GM23338 (cell line): ENCODE measurements at regions not wholly inside any gene's neighbourhood (a gene's known extent, or its start where the extent isn't known, plus 50 kb on each side); places are given as distances from the start of the nearest gene placed in this dataset.

Experiments used
- ATAC-seq: fragments of 200-7000 bp; cut with Tn5 transposase; 3 replicates; pipeline ENCODE4 v1.9.1; 2020
- DNase-seq: peaks from one replicate; pipeline ENCODE4 v3.0.0-alpha.2; 2015; ENCODE audit warnings: low spot score
- H2AFZ ChIP-seq: fragments of 200-600 bp; sonication (generic); 2 replicates; pipeline ENCODE4 v1.8.0; 2016; ENCODE audit warnings: antibody characterized with exemption, mild to moderate bottlenecking, moderate library complexity
- H3F3A ChIP-seq: fragments of 200-600 bp; sonication (generic); replicated peaks from 2 replicates; pipeline ENCODE4 v1.8.0; 2017; ENCODE audit warnings: antibody characterized with exemption, mixed run types, low read depth
- H3K27ac ChIP-seq: fragments of 200-600 bp; sonication (generic); 2 replicates; pipeline ENCODE4 v1.6.1; 2016; ENCODE audit warnings: low read depth
- H3K27me3 ChIP-seq: fragments of 200-600 bp; sonication (generic); 2 replicates; pipeline ENCODE4 v1.8.0; 2016; ENCODE audit warnings: mild to moderate bottlenecking, mixed run types, moderate library complexity; ENCODE audit not compliant: insufficient read depth
- H3K36me3 ChIP-seq: fragments of 200-600 bp; sonication (generic); 2 replicates; pipeline ENCODE4 v1.8.0; 2016; ENCODE audit warnings: mild to moderate bottlenecking; ENCODE audit not compliant: insufficient read depth
- H3K4me1 ChIP-seq: fragments of 200-600 bp; sonication (generic); 2 replicates; pipeline ENCODE4 v1.8.0; 2016; ENCODE audit warnings: mild to moderate bottlenecking, moderate library complexity; ENCODE audit not compliant: insufficient read depth
- H3K4me2 ChIP-seq: fragments of 200-600 bp; sonication (generic); 2 replicates; pipeline ENCODE4 v1.7.1; 2017; ENCODE audit warnings: mixed run types
- H3K4me3 ChIP-seq: fragments of 200-600 bp; sonication (generic); 2 replicates; pipeline ENCODE4 v1.6.1; 2016; ENCODE audit warnings: mixed run types
- H3K79me2 ChIP-seq: fragments of 200-600 bp; sonication (generic); replicated peaks from 2 replicates; pipeline ENCODE4 v1.8.0; 2017; ENCODE audit warnings: mild to moderate bottlenecking; ENCODE audit not compliant: insufficient read depth
- H3K9me2 ChIP-seq: fragments of 200-600 bp; sonication (generic); 2 replicates; pipeline ENCODE4 v1.8.0; 2017; ENCODE audit not compliant: insufficient read depth
- H4K20me1 ChIP-seq: fragments of 200-600 bp; sonication (generic); replicated peaks from 2 replicates; pipeline ENCODE4 v1.8.0; 2017; ENCODE audit warnings: mild to moderate bottlenecking; ENCODE audit not compliant: insufficient read depth
- H3K27ac Mint-ChIP-seq: 2 replicates; pipeline ENCODE4 v1.8.0; 2020; ENCODE audit warnings: inconsistent platforms, mild to moderate bottlenecking, moderate library complexity, mixed read lengths
- H3K27me3 Mint-ChIP-seq: 3 replicates; pipeline ENCODE4 v1.8.0; 2022; ENCODE audit warnings: low read depth, mild to moderate bottlenecking, moderate library complexity, mixed read lengths, inconsistent platforms; ENCODE audit not compliant: insufficient read depth, poor library complexity
- H3K36me3 Mint-ChIP-seq: 3 replicates; pipeline ENCODE4 v1.8.0; 2021; ENCODE audit warnings: low read depth, mild to moderate bottlenecking, inconsistent platforms, moderate library complexity, mixed read lengths
- H3K4me1 Mint-ChIP-seq: 3 replicates; pipeline ENCODE4 v1.8.0; 2020; ENCODE audit warnings: mild to moderate bottlenecking, inconsistent platforms, mixed read lengths
- H3K4me3 Mint-ChIP-seq: 3 replicates; pipeline ENCODE4 v1.8.0; 2021; ENCODE audit warnings: moderate library complexity, mild to moderate bottlenecking, inconsistent platforms, mixed read lengths
- H3K9me3 Mint-ChIP-seq: 3 replicates; pipeline ENCODE4 v1.8.0; 2020; ENCODE audit warnings: moderate library complexity, mild to moderate bottlenecking, inconsistent platforms, mixed read lengths
- CREB1 ChIP-seq: fragments of 250-450 bp; sonication (Bioruptor Pico); IDR thresholded peaks from 2 replicates; pipeline ENCODE4 v1.5.0; 2020; ENCODE audit warnings: low read depth, mild to moderate bottlenecking, moderate library complexity
- EZH2 ChIP-seq: fragments of 200-600 bp; sonication (generic); IDR thresholded peaks from one replicate; pipeline ENCODE4 v1.8.0; 2017; ENCODE audit warnings: antibody characterized with exemption, mild to moderate bottlenecking, low read depth; ENCODE audit not compliant: unreplicated experiment
- EZH2phosphoT487 ChIP-seq: fragments of 200-600 bp; sonication (generic); IDR thresholded peaks from one replicate; pipeline ENCODE4 v1.8.1; 2018; ENCODE audit warnings: antibody characterized with exemption; ENCODE audit not compliant: unreplicated experiment
- JUNB ChIP-seq: IDR thresholded peaks from one replicate; pipeline ENCODE4 v1.6.1; 2016; ENCODE audit warnings: antibody characterized with exemption; ENCODE audit not compliant: unreplicated experiment
- NANOG ChIP-seq: IDR thresholded peaks from 2 replicates; pipeline ENCODE4 v1.6.1; 2016; ENCODE audit warnings: antibody characterized with exemption, borderline replicate concordance
- POLR2AphosphoS5 ChIP-seq: IDR thresholded peaks from 2 replicates; pipeline ENCODE4 v1.6.1; 2016; ENCODE audit warnings: antibody characterized with exemption, low read depth
- STAT1 ChIP-seq: IDR thresholded peaks from one replicate; pipeline ENCODE4 v1.6.1; 2016; ENCODE audit warnings: antibody characterized with exemption; ENCODE audit not compliant: unreplicated experiment
- TF ChIP-seq, protein P1 (sequence below): IDR thresholded peaks from one replicate; pipeline ENCODE4 v1.6.1; 2018; ENCODE audit warnings: antibody characterized with exemption; ENCODE audit not compliant: unreplicated experiment
- TF ChIP-seq, protein P2 (sequence below): IDR thresholded peaks from 2 replicates; pipeline ENCODE4 v1.6.1; 2016; ENCODE audit warnings: antibody characterized with exemption

DNA sequence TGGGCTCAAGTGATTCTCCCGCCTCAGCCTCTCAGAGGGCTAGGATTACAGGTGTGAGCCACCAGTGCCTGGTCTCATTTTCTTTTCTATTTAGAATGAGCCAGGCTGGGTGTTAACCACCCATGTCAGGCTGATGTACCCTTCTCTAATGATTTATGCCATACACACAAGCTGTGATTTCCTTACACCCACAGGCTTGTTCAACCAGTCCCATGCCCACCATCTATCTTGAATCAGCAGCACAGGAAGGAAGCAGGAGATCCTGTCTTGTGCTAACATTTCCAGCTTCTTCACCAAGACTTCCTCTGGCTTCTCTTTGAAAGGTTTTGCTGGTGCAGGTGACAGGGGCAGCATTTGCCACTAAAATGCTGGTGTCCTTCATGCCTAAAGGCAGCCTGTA, 176.4 kb downstream of the GATA3 start:
- Histone ChIP-seq H3F3A (no peaks in the 10 kb centered on the region), H4K20me1 (no peaks in the 10 kb centered on the region), H2AFZ (no peak overlapping the region), H3K4me3 (no peak overlapping the region), H3K36me3 (no peaks in the 10 kb centered on the region), H3K4me2 (no peak overlapping the region), H3K4me1 (no peaks in the 10 kb centered on the region), H3K27me3 (no peaks in the 10 kb centered on the region), H3K27ac (no peak overlapping the region), H3K79me2 (no peaks in the 10 kb centered on the region), H3K9me2 (no peaks in the 10 kb centered on the region)
- no peak for DNase-seq
- ATAC-seq = no peak
- H3K27ac Mint-ChIP-seq = no peak overlapping the region
- no peaks in the 10 kb centered on the region for H3K9me3 Mint-ChIP-seq
- no peak overlapping the region for H3K4me3 Mint-ChIP-seq
- H3K4me1 Mint-ChIP-seq = no peaks in the 10 kb centered on the region
- TF ChIP-seq NANOG = no peak
- no peak for TF ChIP-seq JUNB
- TF ChIP-seq, protein P1, sequence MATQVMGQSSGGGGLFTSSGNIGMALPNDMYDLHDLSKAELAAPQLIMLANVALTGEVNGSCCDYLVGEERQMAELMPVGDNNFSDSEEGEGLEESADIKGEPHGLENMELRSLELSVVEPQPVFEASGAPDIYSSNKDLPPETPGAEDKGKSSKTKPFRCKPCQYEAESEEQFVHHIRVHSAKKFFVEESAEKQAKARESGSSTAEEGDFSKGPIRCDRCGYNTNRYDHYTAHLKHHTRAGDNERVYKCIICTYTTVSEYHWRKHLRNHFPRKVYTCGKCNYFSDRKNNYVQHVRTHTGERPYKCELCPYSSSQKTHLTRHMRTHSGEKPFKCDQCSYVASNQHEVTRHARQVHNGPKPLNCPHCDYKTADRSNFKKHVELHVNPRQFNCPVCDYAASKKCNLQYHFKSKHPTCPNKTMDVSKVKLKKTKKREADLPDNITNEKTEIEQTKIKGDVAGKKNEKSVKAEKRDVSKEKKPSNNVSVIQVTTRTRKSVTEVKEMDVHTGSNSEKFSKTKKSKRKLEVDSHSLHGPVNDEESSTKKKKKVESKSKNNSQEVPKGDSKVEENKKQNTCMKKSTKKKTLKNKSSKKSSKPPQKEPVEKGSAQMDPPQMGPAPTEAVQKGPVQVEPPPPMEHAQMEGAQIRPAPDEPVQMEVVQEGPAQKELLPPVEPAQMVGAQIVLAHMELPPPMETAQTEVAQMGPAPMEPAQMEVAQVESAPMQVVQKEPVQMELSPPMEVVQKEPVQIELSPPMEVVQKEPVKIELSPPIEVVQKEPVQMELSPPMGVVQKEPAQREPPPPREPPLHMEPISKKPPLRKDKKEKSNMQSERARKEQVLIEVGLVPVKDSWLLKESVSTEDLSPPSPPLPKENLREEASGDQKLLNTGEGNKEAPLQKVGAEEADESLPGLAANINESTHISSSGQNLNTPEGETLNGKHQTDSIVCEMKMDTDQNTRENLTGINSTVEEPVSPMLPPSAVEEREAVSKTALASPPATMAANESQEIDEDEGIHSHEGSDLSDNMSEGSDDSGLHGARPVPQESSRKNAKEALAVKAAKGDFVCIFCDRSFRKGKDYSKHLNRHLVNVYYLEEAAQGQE = no peak
- no peak for TF ChIP-seq STAT1
- TF ChIP-seq, protein P2, sequence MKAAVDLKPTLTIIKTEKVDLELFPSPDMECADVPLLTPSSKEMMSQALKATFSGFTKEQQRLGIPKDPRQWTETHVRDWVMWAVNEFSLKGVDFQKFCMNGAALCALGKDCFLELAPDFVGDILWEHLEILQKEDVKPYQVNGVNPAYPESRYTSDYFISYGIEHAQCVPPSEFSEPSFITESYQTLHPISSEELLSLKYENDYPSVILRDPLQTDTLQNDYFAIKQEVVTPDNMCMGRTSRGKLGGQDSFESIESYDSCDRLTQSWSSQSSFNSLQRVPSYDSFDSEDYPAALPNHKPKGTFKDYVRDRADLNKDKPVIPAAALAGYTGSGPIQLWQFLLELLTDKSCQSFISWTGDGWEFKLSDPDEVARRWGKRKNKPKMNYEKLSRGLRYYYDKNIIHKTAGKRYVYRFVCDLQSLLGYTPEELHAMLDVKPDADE = no peak
- H3K27me3 Mint-ChIP-seq = no peaks in the 10 kb centered on the region
- no peaks in the 10 kb centered on the region for H3K36me3 Mint-ChIP-seq

DNA sequence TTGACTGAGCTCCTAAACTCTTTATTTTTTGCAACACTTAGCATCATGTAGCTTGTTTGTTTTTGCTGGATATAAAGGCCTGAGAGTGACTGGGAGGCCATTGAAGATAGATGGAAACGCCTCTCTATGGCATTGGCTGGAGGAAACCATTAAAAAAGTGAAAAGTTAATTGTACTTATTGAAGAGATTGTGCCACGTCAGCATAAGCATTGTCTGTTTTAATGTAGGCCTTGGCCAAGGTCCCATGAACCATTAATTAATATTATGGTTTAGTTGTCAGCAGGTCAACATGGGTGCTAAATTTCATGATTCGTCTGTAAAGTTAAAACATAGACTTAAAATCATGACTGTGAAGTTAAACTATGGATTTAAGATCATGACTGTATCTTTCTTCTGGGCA, 178.6 kb downstream of the GATA3 start:
- Histone ChIP-seq H3K4me1 (no peaks in the 10 kb centered on the region), H3K4me3 (no peak overlapping the region), H3K27ac (no peak overlapping the region), H3K36me3 (no peaks in the 10 kb centered on the region), H3K9me2 (no peaks in the 10 kb centered on the region), H4K20me1 (no peaks in the 10 kb centered on the region), H3K27me3 (no peaks in the 10 kb centered on the region), H3K4me2 (no peak overlapping the region), H2AFZ (no peak overlapping the region), H3F3A (no peaks in the 10 kb centered on the region), H3K79me2 (no peaks in the 10 kb centered on the region)
- no peaks in the 10 kb centered on the region for H3K27me3 Mint-ChIP-seq
- no peak overlapping the region for H3K4me3 Mint-ChIP-seq
- no peaks in the 10 kb centered on the region for H3K9me3 Mint-ChIP-seq
- ATAC-seq = no peak
- no peak overlapping the region for H3K27ac Mint-ChIP-seq
- H3K4me1 Mint-ChIP-seq = no peaks in the 10 kb centered on the region
- DNase-seq = no peak
- TF ChIP-seq CREB1 (CRISPR knock-in tag) (no peak), JUNB (no peak), EZH2 (no peak), POLR2AphosphoS5 (no peak), STAT1 (no peak), EZH2phosphoT487 (no peak)
- TF ChIP-seq, protein P1 = no peak
- no peaks in the 10 kb centered on the region for H3K36me3 Mint-ChIP-seq
